ENCODE measurements at regions not wholly inside any gene's neighbourhood (a gene's known extent, or its start where the extent isn't known, plus 50 kb on each side); places are given as distances from the start of the nearest gene placed in this dataset.

- TF ChIP-seq CTCF (IDR thresholded peaks at IDR 0.05) = no peak
Observed at GRCh38 chr2:78024996-78025395, 502.8 kb upstream of the LRRTM4 start.

GRCh38 chr2:78029392-78029995 lies 507.3 kb upstream of the LRRTM4 start:
- no peak for TF ChIP-seq CTCF (IDR thresholded peaks at IDR 0.05)

- TF ChIP-seq CTCF (IDR thresholded peaks at IDR 0.05) = no peak
Observed at GRCh38 chr2:78034706-78035105, 512.5 kb upstream of the LRRTM4 start.

- no peak for TF ChIP-seq CTCF (IDR thresholded peaks at IDR 0.05)
Observed at GRCh38 chr2:78035804-78036203, 513.6 kb upstream of the LRRTM4 start.

GRCh38 chr2:78051480-78051879 lies 529.3 kb upstream of the LRRTM4 start:
- no peak for TF ChIP-seq CTCF (IDR thresholded peaks at IDR 0.05)

GRCh38 chr2:78056976-78057375 lies 534.8 kb upstream of the LRRTM4 start:
- no peak for TF ChIP-seq CTCF (IDR thresholded peaks at IDR 0.05)

- TF ChIP-seq CTCF (IDR thresholded peaks at IDR 0.05) = no peak
Observed at GRCh38 chr2:78061301-78061700, 539.1 kb upstream of the LRRTM4 start.

- no peak for TF ChIP-seq CTCF (IDR thresholded peaks at IDR 0.05)
Observed at GRCh38 chr2:78061732-78062131, 539.6 kb upstream of the LRRTM4 start.

Data from LNCAP (cell line).